ENCODE measurements at regions not wholly inside any gene's neighbourhood (a gene's known extent, or its start where the extent isn't known, plus 50 kb on each side); places are given as distances from the start of the nearest gene placed in this dataset.

DNA sequence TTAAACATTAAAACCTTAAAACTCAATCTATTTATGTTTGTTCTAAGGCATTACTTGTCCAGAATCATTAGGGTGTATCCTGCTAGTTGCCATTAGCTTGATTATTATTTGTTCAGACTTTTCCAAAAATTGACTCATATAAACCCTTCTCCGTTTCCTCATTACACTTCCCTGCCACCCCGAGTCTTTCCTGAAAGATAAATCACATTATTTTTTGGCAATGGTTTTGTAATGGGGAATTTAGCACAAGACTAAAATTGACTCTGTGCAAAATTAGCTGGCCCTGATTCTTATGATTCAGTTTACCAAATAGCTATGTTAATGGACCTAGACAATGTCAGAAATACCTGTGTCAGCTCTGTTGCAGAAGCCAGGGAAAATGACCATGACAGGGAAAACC, 112.2 kb upstream of the NT5C1B start:
- DNase-seq: no peak

DNA sequence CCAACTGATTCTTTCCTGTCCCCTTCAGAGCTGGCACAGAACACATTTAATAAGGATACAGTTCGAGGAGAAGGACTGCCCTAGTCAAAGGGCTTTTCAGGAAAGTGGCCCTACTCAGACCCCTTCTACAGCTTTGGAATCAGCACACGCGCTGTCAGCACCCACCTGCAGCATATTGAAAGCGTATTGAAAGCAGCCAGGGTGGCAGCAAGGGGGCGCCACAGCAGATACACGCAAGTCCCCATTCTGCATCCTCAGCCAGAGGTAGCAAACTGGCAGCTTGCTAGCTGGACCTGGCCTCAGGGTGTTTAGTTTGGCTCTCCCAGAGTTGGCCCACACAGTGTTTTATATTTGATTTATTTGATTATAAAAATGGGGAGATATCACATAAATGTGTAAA, 101.0 kb upstream of the NT5C1B start:
- DNase-seq: no peak

DNA sequence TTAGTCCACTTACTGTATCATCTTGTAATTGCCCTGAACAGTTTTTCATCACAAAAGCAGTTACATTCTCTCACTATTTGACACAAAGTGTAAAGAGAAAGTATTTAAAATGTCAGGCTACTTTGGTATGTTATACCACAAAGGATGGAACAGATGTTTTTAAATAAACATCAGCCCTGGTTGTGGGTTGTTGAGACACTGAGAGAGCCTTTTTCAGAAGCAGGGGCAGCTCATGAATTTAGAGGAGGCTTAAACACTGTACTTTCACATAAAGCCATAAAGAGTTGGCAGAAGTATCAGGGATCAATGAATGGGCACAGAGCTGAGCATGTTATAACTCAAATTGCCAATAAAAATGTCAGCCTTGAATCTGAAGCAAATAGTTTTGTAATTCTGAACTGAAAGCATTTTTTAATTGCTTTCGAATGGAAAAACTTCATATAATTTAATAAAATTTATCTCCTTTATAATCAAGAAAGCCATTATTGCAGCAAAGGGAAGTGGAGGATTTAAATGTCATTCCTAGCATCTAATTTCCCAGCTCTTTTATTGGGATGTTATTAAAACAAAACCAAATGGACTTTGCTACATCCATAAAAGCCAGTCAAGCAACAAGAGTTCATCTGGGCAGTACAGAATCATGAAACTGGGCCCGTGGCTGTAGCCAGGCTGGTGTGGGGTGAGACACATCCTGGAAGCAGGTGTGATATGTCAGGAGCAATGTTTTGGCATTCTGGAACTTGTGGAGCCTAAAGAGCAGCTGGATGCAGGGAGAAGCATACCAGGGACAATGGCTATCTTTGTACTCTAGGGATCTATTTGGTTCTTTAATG, 95.1 kb upstream of the NT5C1B start:
- no peak for DNase-seq

DNA sequence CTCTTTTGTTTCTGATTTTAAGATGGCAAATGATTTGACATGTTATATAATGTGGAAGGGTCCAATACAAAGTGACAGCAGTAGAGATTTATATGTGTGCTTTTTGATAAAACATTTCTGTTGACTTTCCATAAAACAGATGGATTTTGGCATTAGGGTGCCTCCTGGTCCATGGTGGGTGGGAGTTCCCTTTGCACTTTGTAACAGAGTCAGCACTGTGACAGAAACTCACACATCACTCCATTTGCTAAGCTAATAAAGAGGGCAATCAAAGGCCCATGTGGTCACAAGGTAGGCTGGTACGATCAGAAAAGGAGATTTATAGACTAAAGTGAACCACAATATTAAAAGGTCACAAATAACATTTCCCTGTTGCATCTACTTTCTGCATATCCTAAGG, 93.3 kb upstream of the NT5C1B start:
- no peak for DNase-seq

DNA sequence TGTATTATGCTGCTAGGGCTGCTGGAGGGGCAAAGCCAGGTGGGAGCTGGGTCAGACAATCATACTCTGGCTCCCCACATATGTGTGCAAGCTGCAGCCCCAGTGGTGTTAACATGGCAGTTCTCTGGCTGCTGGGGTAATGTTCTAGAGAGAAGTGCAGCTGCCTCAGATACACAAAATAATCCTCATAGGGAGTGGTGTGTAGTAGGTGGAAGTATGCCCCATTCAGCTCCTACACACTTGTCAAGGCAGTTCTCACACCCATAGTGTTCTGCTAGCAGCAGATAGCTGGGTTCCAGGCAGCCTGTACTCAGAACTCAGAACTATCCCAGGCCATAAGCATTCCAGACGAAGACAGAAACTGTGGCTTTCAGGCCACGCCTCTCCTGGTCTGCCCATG, 87.9 kb upstream of the NT5C1B start:
- no peak for DNase-seq

DNA sequence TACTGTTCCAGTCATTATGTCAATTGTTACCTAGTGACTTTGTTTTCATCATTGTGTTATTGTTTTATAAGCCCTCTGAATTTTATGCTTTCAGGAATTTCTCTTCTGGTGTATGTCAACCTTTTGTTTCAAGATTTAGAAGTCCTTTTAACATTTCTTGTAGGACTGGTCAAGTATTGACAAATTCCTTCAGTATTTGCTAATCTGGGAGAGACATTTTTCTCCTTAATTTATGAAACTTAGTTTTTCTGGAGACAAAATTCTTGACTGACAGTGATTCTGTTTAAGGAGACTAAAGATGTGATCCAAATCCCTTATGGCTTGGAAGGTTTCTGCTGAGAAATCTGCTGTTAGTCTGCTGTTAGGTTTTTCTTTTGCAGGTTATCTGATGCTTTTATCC, 84.9 kb upstream of the NT5C1B start:
- DNase-seq: no peak

DNA sequence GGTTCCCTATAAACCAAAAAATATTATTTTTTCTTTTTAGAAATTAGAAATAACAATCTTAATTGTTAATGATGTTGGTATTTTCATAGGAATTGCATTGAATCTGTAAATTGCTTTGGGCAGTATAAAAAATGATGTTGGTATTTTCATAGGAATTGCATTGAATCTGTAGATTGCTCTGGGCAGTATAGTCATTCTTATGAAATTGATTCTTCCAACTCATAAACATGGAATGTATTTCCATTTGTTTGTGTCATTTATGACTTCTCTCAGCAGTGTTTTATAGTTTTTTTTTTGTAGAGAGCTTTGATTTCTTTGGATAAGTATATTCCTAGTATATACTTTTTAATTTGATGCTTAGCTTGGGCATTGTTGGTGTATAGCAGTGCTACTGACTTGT, 82.0 kb upstream of the NT5C1B start:
- DNase-seq: no peak

DNA sequence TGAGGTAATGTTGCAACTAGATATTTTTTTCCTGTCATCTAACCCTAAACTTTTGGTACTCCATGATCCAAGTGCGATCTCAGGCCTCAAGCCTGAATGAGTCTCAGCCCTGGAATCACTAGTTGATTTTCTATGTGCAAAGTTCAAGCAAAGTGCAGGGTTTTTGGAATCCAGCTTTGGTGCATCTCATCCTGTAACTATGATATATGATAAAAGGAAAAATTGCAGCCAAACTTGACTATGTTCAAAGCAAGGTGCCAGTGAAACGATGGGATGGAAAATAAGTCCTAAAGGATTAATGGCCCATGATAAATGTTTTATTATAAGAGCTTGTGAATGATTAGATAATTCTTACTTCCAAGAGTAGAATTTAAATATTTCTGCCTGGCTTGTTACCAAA, 78.9 kb upstream of the NT5C1B start:
- no peak for DNase-seq

DNA sequence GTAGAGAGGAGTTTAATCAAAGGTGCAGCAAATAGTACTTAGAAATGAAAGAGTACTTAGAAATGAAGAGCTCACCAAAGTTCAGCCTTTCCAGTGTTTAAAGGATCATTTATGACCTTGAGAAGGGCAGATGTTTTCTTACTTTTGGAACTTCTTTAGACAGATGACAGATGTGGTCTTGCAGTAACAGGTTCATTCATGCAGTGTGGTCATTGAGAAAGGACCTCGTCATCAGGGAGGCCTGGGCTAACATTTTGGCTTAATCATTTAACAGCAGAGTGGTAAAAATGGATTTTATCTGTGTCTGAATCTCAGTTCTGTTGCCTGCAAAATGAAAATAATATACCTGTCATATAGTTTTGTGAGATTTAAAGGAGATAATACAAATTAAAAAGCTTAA, 75.1 kb upstream of the NT5C1B start:
- DNase-seq: no peak

DNA sequence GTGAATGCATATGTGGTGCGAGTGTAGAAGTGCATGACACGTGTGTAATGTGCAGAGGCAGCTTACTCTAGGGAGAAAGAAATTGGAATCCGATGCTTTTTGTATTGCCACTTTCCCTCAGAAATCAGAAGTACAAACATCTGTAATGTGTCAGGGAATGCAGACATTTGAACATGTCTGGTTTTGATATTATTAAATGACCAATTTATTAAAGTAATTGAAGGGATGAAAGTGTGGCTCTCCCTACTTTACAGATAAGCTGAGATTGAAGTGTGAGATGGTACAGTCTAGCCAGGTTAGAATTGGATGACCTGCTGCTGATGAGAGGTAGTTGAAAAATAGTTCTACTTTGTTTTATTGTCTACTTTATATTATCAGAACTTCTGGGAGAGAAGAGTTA, 74.5 kb upstream of the NT5C1B start:
- DNase-seq: no peak

DNA sequence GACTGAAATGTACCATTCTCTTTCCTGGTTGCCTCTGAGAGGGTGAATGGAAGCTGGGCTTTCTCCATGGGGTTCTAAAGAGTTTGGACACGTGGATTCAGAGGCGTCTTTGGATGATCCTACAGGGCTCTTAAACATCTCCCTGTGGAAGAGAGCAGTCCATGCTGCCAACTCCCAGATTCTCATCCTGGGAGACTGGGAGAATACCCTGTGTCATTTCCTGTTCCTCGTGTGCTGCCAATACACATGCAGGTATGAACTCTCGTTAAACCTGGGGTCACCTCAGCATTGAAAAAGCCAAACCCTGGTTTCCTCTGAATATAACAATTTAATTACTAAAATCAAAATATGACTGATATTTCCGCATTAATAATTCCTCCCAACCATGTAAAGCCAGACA, 73.3 kb upstream of the NT5C1B start:
- no peak for DNase-seq

DNA sequence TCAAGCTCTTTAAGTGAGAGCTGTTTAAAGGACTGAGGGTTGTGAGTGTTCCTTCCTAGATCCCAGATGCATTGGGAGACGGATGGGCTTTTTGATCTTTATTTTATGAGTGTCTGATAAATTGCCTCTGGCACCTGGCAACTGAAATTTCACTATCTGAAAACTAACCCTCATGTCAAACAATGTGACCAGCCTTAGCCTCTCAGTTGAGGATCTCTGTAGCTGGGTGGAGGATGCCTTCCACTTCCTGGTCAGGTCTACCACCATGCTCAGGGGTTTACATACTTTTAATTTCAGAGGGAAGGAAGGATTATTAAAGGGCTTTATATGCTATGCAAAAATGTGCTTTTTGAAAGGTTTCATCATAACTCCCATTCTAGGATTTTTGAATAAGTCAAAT, 70.5 kb upstream of the NT5C1B start:
- DNase-seq: no peak

DNA sequence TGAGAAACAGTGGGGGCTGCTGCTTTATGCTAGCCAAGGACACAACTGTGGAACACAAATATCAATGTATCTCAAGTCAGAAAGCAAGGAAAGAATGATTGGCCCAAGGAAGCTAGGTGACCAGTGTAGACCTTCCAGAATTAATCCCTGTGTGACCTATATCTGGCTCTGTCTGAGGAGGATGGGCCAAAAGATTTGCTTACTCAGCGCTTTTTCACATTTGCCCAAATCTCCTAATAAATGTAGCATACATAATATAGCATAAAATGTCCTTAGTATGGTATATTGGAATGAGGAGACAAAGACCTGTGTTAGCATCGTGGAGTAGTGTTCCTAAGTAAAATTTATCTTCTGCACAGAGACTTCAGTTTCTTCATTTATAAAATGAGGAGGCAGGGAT, 66.7 kb upstream of the NT5C1B start:
- no peak for DNase-seq

DNA sequence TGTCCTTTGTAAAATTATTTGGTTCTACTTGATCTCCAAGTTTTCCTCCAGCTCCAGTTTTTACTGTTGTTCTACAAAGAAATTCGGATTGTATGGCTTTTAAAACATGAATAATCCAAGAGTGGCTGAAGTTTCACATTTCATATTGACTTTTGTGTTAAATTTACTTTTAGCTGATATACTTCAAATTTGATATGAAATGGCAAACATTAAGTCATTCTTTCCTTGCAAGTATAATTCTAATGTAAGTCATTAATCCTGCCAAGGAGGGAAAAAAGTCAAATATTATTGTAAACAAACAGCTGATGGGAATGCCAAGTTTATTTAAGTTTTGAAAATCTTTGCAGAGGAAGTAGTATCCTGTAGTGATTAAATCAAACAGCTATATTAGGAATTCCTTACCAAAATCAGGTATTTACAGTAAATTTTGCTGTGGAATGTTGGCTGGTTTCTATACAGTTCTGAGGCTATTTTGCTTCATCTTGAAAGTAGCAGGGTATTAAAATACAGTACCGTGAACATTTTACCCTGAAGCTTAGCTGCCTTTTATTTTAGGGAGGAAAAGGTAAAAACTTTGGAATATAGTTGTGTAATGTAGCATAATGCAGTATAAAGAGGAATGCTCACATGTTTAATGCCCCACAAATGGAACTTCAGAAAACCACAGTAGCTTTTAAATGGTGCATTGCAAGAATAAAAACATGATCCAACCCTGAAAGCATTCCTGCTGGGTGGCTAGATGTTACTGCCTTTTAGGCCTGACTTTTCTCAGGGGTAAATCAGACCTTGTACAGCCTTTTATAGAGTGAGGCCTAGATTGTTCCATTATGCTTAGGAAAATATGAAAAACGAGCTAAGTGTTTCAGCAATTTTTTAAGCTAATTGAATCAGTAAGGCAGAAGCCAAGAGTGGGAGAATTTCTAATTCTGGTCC, 62.7 kb upstream of the NT5C1B start:
- no peak for DNase-seq

DNA sequence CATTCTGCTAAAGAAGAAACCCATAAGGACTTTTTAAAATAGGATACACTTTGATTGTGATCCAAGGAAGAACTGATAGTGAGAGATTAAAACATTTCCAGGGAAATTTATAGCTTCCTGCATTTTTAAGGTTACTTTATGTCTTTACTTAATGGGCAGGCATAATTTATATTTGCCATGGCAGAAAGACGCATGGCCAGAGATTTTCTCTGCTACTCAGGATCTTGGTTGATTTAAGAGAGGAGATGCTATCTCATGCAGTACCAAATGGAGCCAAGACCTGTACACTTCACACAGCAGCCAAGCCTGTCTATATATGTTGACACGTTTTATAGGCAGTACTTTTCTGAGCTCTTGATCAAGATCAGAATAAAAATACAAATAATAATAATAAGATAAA, 60.9 kb upstream of the NT5C1B start:
- DNase-seq: no peak

DNA sequence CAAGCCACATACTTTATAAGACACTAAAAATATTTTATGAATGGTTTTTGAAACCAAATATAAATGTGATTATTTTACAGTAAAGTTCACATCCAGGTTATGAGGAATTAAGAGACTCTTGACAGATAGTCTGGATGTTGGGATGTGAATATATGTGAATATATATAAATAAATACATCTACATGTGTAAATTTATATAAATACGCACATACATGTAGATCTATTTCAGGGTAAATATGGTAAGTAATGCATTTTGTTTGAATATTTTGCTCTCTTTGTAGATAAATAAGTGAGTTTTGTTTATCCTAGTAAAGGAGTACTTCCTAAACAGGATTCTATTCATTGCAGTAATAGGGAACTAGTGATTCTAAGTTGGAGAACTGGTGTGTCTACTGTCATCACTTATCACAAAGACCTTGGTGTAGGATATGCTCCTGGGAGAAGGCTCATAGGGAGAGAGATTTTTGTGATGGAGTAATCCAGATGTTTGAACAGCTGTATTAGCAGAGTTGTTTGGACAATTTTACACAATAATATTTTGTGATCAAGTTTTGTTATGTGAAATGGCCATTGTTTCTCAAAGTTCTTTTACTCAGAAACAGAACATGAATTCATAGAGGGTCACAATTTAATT, 60.2 kb upstream of the NT5C1B start:
- DNase-seq: no peak

DNA sequence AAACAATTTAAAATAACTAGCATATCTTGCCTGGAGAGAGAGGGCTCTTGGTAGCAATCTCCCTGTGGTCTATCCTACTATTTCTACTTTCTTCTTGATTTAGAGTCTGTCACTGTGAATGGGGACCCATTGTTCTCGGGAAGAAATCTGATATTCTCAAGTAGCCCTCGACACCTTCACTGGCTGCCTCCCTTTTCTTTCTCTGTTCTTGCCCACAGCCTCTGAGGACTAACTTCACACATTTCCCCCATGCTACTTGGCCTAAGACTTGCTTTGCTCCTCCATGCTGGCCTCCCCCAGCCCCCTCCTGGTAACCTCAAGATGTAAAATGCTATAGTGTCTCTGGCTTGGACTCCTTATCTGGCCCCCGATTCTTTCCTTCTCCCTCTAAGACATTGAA, 58.8 kb upstream of the NT5C1B start:
- no peak for DNase-seq

DNA sequence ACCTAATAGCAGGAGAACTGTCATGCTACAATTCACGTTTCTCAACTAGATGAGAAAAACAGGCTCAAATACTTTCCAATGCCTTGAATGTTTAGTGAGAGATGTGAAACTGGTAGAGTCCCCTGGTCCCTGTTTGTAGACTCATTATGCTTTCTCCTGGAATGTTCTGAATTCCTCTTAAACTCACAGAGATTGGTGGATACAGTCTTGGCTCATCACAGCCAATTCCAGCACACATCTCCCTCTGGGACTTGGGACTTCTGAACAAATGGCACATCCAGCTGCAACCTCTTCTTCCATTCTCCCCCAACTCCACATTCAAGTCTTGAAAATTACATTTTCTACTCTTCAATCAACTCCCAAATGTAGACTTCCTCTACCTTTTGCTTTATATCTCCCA, 58.4 kb upstream of the NT5C1B start:
- DNase-seq: no peak

DNA sequence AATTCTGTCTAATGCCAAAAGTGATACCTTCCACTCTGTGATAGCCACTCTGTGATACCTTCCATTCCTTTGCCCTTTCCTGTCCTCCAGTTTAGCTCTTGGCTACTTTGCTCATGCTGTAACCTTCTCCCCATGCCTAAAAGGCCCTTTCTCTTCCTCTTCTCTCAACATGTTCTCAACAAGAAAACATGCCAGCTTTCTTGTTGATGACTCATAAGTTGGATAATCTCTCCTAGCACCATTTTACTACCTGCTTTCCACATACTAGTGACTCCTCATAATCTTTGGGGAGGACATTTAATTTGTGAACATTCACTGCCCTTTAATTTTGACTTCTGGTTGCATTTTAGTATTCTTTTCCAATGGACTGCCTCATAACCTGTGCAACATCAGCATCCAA, 55.9 kb upstream of the NT5C1B start:
- DNase-seq: no peak

DNA sequence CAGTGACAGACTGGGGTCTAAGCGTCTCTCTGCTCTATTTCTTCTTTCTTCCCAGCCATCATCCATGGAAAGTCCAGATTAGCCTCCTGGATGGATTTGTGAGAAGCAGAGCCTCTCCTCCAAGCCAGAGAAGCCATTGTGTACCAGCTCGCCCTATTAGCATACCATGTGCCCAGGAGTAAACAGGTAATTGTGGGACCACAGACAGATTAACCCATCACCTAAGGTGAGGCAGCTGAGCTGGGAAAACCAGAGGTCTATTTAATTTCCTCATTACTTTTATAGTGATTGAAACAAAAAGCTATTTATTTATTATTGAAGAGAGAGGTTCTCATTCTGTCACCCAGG, 54.7 kb upstream of the NT5C1B start:
- DNase-seq: no peak

DNA sequence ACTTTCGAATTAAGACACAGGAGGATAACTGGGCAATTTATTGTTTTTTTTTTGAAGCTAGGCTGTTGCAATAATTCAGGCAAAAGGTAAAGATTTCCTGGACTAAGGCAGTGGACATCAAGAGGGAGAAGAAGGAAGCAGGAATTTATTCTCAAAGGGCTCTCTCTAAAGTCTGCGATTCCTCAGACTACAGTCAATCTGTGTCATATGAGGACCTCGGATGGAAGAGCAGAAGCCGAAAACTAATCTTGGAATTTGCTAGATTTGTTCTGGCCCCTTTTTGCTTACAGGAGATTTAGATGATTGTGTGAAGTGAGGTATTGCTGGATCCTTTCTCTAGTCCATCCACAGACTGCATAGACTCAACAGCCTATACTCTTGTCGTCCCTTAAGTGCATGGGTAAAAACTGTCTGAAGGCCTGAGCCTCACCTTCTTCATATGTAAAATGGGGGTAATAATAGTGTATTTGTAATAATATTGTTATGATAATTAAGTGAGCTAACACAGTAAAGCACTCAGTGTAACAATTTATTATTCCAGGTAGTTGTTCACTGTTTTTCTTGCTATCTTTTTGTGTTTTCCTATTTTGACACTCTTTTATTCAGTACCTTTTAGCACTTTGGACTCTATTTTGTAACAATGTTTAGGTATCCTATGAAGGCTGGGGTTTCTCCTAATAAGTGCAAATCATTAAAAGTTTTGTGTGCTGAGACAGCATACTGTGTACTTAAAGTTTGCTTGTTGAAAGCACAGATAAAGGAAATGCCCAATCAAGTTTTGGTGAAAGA, 54.2 kb upstream of the NT5C1B start:
- DNase-seq: no peak

DNA sequence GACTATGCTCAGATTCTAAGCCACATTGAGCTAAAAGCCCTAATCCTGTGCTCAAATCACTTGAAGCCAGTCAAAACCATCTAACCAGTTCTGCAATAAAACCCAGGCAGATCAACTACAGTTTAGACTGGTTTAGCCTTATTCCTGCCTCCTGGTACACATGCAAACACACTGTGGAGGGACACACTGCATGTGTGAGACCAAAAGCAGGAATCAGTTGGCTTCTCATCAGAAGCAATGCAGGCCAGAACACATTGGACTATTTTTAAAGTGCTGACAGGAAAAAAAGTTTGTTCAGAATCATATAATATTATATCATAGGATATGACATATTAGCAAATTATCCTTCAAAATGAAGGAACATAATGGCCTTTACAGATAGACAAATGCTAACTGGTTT, 52.5 kb upstream of the NT5C1B start:
- DNase-seq: no peak
